GM23338 (cell line): ENCODE measurements at regions not wholly inside any gene's neighbourhood (a gene's known extent, or its start where the extent isn't known, plus 50 kb on each side); places are given as distances from the start of the nearest gene placed in this dataset.

Experiments
- ATAC-seq: fragments of 200-7000 bp; cut with Tn5 transposase; 3 replicates; pipeline ENCODE4 v1.9.1; 2020
- DNase-seq: peaks from one replicate; pipeline ENCODE4 v3.0.0-alpha.2; 2015; ENCODE audit warnings: low spot score
- H2AFZ ChIP-seq: fragments of 200-600 bp; sonication (generic); 2 replicates; pipeline ENCODE4 v1.8.0; 2016; ENCODE audit warnings: antibody characterized with exemption, mild to moderate bottlenecking, moderate library complexity
- H3F3A ChIP-seq: fragments of 200-600 bp; sonication (generic); replicated peaks from 2 replicates; pipeline ENCODE4 v1.8.0; 2017; ENCODE audit warnings: antibody characterized with exemption, mixed run types, low read depth
- H3K27ac ChIP-seq: fragments of 200-600 bp; sonication (generic); 2 replicates; pipeline ENCODE4 v1.6.1; 2016; ENCODE audit warnings: low read depth
- H3K27me3 ChIP-seq: fragments of 200-600 bp; sonication (generic); 2 replicates; pipeline ENCODE4 v1.8.0; 2016; ENCODE audit warnings: mild to moderate bottlenecking, mixed run types, moderate library complexity; ENCODE audit not compliant: insufficient read depth
- H3K36me3 ChIP-seq: fragments of 200-600 bp; sonication (generic); 2 replicates; pipeline ENCODE4 v1.8.0; 2016; ENCODE audit warnings: mild to moderate bottlenecking; ENCODE audit not compliant: insufficient read depth
- H3K4me1 ChIP-seq: fragments of 200-600 bp; sonication (generic); 2 replicates; pipeline ENCODE4 v1.8.0; 2016; ENCODE audit warnings: mild to moderate bottlenecking, moderate library complexity; ENCODE audit not compliant: insufficient read depth
- H3K4me2 ChIP-seq: fragments of 200-600 bp; sonication (generic); 2 replicates; pipeline ENCODE4 v1.7.1; 2017; ENCODE audit warnings: mixed run types
- H3K4me3 ChIP-seq: fragments of 200-600 bp; sonication (generic); 2 replicates; pipeline ENCODE4 v1.6.1; 2016; ENCODE audit warnings: mixed run types
- H3K79me2 ChIP-seq: fragments of 200-600 bp; sonication (generic); replicated peaks from 2 replicates; pipeline ENCODE4 v1.8.0; 2017; ENCODE audit warnings: mild to moderate bottlenecking; ENCODE audit not compliant: insufficient read depth
- H3K9me2 ChIP-seq: fragments of 200-600 bp; sonication (generic); 2 replicates; pipeline ENCODE4 v1.8.0; 2017; ENCODE audit not compliant: insufficient read depth
- H4K20me1 ChIP-seq: fragments of 200-600 bp; sonication (generic); replicated peaks from 2 replicates; pipeline ENCODE4 v1.8.0; 2017; ENCODE audit warnings: mild to moderate bottlenecking; ENCODE audit not compliant: insufficient read depth
- H3K27ac Mint-ChIP-seq: 2 replicates; pipeline ENCODE4 v1.8.0; 2020; ENCODE audit warnings: inconsistent platforms, mild to moderate bottlenecking, moderate library complexity, mixed read lengths
- H3K27me3 Mint-ChIP-seq: 3 replicates; pipeline ENCODE4 v1.8.0; 2022; ENCODE audit warnings: low read depth, mild to moderate bottlenecking, moderate library complexity, mixed read lengths, inconsistent platforms; ENCODE audit not compliant: insufficient read depth, poor library complexity
- H3K36me3 Mint-ChIP-seq: 3 replicates; pipeline ENCODE4 v1.8.0; 2021; ENCODE audit warnings: low read depth, mild to moderate bottlenecking, inconsistent platforms, moderate library complexity, mixed read lengths
- H3K4me1 Mint-ChIP-seq: 3 replicates; pipeline ENCODE4 v1.8.0; 2020; ENCODE audit warnings: mild to moderate bottlenecking, inconsistent platforms, mixed read lengths
- H3K4me3 Mint-ChIP-seq: 3 replicates; pipeline ENCODE4 v1.8.0; 2021; ENCODE audit warnings: moderate library complexity, mild to moderate bottlenecking, inconsistent platforms, mixed read lengths
- H3K9me3 Mint-ChIP-seq: 3 replicates; pipeline ENCODE4 v1.8.0; 2020; ENCODE audit warnings: moderate library complexity, mild to moderate bottlenecking, inconsistent platforms, mixed read lengths
- STAT1 ChIP-seq: IDR thresholded peaks from one replicate; pipeline ENCODE4 v1.6.1; 2016; ENCODE audit warnings: antibody characterized with exemption; ENCODE audit not compliant: unreplicated experiment
- TF ChIP-seq, protein P1 (sequence below): fragments of 250-450 bp; sonication (Bioruptor Pico); IDR thresholded peaks from 2 replicates; pipeline ENCODE4 v1.5.0; 2020; ENCODE audit warnings: mild to moderate bottlenecking, moderate library complexity
- TF ChIP-seq, protein P2 (sequence below), 2 experiments: fragments of 200-600 bp in 1 of 2; sonication (generic) in 1 of 2; conservative IDR thresholded peaks; 2 replicates each; pipeline versions ENCODE4 v1.5.1 to v1.6.1; 2016 to 2017; ENCODE audit warnings: antibody characterized with exemption in 2 of 2, low read depth in 2 of 2, mild to moderate bottlenecking in 2 of 2, moderate library complexity in 1 of 2

DNA sequence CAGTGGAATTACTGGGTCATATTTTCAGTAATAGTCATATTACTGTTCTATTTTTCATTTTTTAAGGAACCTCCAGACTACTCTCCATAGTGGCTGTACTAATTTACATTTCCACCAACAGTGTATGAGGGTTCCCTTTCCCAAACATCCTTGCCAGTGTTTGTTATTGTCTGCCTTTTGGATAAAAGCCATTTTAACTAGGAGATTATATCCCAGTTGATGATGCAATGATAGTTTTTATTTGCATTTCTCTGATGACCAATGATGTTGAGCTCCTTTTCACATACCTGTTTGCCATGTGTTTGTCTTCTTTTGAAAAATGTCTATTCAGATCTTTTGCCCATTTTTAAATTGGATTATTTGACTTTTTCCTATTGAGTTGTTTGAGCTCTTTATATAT, 410.8 kb downstream of the TTLL7 start (continued):
- TF ChIP-seq, protein P1, sequence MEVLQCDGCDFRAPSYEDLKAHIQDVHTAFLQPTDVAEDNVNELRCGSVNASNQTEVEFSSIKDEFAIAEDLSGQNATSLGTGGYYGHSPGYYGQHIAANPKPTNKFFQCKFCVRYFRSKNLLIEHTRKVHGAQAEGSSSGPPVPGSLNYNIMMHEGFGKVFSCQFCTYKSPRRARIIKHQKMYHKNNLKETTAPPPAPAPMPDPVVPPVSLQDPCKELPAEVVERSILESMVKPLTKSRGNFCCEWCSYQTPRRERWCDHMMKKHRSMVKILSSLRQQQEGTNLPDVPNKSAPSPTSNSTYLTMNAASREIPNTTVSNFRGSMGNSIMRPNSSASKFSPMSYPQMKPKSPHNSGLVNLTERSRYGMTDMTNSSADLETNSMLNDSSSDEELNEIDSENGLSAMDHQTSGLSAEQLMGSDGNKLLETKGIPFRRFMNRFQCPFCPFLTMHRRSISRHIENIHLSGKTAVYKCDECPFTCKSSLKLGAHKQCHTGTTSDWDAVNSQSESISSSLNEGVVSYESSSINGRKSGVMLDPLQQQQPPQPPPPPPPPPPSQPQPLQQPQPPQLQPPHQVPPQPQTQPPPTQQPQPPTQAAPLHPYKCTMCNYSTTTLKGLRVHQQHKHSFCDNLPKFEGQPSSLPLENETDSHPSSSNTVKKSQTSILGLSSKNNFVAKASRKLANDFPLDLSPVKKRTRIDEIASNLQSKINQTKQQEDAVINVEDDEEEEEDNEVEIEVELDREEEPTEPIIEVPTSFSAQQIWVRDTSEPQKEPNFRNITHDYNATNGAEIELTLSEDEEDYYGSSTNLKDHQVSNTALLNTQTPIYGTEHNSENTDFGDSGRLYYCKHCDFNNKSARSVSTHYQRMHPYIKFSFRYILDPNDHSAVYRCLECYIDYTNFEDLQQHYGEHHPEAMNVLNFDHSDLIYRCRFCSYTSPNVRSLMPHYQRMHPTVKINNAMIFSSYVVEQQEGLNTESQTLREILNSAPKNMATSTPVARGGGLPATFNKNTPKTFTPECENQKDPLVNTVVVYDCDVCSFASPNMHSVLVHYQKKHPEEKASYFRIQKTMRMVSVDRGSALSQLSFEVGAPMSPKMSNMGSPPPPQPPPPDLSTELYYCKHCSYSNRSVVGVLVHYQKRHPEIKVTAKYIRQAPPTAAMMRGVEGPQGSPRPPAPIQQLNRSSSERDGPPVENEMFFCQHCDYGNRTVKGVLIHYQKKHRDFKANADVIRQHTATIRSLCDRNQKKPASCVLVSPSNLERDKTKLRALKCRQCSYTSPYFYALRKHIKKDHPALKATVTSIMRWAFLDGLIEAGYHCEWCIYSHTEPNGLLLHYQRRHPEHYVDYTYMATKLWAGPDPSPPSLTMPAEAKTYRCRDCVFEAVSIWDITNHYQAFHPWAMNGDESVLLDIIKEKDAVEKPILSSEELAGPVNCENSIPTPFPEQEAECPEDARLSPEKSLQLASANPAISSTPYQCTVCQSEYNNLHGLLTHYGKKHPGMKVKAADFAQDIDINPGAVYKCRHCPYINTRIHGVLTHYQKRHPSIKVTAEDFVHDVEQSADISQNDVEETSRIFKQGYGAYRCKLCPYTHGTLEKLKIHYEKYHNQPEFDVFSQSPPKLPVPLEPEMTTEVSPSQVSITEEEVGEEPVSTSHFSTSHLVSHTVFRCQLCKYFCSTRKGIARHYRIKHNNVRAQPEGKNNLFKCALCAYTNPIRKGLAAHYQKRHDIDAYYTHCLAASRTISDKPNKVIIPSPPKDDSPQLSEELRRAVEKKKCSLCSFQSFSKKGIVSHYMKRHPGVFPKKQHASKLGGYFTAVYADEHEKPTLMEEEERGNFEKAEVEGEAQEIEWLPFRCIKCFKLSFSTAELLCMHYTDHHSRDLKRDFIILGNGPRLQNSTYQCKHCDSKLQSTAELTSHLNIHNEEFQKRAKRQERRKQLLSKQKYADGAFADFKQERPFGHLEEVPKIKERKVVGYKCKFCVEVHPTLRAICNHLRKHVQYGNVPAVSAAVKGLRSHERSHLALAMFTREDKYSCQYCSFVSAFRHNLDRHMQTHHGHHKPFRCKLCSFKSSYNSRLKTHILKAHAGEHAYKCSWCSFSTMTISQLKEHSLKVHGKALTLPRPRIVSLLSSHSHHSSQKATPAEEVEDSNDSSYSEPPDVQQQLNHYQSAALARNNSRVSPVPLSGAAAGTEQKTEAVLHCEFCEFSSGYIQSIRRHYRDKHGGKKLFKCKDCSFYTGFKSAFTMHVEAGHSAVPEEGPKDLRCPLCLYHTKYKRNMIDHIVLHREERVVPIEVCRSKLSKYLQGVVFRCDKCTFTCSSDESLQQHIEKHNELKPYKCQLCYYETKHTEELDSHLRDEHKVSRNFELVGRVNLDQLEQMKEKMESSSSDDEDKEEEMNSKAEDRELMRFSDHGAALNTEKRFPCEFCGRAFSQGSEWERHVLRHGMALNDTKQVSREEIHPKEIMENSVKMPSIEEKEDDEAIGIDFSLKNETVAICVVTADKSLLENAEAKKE (CRISPR knock-in tag) = no peak

DNA sequence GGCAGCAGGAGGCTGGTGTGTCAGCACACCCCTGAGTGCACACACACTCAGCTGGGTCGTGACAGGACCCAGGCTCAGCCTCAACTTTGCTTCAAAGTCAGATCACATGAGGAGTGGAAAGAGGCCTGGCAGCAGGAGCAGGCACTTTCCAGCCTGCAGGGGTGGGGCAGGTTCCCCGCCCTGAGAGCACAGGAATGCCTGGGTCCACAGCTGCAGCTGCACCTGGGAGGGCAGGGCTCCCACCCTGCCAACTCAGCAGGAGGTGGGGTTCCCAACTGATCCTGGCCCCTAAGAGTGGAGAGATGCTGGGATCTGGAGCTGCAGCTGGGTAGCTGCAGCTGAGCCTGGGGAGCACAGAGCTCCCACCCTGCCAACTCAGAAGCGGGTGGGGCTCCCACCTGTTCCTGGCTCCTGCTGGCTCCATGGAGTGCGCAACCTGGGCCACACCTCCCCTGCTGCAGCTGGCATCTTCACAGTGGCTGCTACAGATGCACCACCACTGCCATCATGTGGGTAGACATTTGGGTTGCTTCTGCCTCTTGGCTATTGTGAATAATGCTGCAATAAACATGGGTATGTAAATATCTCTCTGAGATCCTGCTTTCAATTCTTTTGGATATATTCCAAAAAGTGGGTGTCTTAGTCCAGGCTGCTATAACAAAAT, 415.4 kb downstream of the TTLL7 start:
- Histone ChIP-seq H3K4me1 (0 out of 2 replicates have a peak, but pooled peaks cover 5% of the 10 kb centered on the region), H3K4me2 (no peak overlapping the region), H3K9me2 (no peaks in the 10 kb centered on the region), H3K4me3 (no peak overlapping the region), H3F3A (no peaks in the 10 kb centered on the region), H3K27ac (no peak overlapping the region), H4K20me1 (no peaks in the 10 kb centered on the region), H2AFZ (no peak overlapping the region), H3K27me3 (no peaks in the 10 kb centered on the region), H3K79me2 (no peaks in the 10 kb centered on the region), H3K36me3 (no peaks in the 10 kb centered on the region)
- Mint-ChIP-seq H3K4me1 (no peaks in the 10 kb centered on the region), H3K4me3 (no peak overlapping the region), H3K27me3 (peaks cover 5% of the 10 kb centered on the region), H3K36me3 (peaks cover 21% of the 10 kb centered on the region), H3K27ac (no peak overlapping the region), H3K9me3 (peaks cover 28% of the 10 kb centered on the region)
- no peak for DNase-seq
- no peak for TF ChIP-seq STAT1
- TF ChIP-seq, protein P2, sequence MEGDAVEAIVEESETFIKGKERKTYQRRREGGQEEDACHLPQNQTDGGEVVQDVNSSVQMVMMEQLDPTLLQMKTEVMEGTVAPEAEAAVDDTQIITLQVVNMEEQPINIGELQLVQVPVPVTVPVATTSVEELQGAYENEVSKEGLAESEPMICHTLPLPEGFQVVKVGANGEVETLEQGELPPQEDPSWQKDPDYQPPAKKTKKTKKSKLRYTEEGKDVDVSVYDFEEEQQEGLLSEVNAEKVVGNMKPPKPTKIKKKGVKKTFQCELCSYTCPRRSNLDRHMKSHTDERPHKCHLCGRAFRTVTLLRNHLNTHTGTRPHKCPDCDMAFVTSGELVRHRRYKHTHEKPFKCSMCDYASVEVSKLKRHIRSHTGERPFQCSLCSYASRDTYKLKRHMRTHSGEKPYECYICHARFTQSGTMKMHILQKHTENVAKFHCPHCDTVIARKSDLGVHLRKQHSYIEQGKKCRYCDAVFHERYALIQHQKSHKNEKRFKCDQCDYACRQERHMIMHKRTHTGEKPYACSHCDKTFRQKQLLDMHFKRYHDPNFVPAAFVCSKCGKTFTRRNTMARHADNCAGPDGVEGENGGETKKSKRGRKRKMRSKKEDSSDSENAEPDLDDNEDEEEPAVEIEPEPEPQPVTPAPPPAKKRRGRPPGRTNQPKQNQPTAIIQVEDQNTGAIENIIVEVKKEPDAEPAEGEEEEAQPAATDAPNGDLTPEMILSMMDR (conservative IDR thresholded peaks at IDR 0.05; ENCODE audit: low read depth in 2 of 2) = peak; percentile 19 to 64; a peak in 3 of 4 replicates
- ATAC-seq = no peak; the same call in 2 of the 3 replicates
